ENCODE measurements at regions not wholly inside any gene's neighbourhood (a gene's known extent, or its start where the extent isn't known, plus 50 kb on each side); places are given as distances from the start of the nearest gene placed in this dataset.

DNA sequence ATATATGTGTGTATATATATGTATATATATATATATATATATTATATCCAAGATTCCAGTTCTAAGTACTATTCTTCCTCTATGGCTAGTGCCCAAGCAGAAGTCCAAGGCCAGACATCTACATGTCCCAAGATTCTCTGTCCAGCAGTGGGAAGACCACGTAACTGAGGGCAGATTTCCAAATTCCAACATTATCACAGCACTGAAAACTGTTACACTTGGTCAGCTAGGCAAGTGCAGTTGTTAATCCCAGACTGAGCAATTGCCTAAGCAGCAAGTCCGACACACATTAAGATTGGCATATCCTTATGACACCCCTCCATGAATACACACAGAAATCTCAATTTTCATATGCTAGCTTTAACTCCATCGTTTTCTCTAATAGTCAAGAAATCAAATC is 1148.5 kb downstream of the IGSF11 start:
- no peak for DNase-seq (ENCODE audit: low spot score)

- no peak for DNase-seq (ENCODE audit: low spot score)
Observed at GRCh38 chr3:117887031-117887430, 1147.6 kb downstream of the IGSF11 start.

DNA sequence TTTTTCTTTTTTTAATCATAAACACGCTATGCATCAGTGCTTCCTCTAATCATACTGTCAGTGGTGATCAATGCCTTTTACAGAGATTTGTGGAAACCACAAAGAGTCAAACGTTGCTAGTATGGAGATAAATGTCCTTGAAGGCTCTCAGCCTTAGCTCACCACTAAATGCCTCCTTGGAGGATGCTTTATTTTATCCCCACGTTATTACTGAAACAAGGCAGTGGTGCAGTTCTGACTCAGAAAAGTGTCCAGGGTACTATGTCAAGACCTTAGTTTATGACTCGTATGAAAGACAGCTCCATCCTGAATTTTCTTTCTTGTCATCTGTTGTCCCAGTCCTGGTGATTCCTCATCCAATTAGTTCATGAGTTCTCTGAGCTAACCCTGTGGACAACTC is 1146.7 kb downstream of the IGSF11 start:
- DNase-seq (ENCODE audit: low spot score), result no peak

DNA sequence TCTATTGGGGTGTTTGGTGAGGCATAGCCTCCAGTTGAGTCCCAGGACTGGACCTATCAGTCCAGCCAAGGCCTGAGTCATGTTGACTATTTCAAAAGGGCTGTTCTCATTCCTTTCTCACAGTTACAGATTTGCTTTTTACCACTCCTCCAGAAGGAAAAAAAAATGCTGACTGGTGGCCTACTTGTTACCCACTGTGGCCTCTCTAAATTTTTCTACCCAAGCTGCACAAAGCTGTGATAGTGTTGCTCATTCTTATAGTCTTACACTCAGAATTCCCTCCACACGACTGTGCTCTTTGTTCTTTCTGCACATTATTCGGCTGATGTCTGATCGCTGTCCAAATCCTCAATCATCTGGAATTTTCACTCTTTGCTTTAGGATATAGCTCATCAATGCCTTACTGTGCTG is 1142.2 kb downstream of the IGSF11 start:
- DNase-seq (ENCODE audit: low spot score), result no peak

- DNase-seq (ENCODE audit: low spot score), result no peak
Observed at GRCh38 chr3:117893001-117893400, 1141.6 kb downstream of the IGSF11 start.

DNA sequence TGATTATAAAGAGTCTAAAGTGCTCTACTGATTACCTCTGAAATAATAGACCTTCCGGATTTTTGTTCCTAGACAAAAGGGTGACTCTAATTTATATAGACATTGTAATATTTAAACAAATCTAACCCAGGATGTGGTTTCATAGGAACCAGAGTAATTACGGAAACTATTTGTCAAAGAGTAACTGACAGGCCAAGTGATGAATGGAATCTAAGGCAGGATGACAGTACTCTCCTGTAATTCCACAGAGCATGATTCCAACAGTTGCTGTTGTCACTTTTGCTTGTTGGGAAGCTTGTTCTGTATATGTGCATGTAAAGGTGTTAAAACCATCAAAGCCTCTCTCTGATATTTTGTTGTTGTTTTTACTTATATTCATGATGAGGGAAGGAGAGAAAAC is 1141.0 kb downstream of the IGSF11 start:
- DNase-seq (ENCODE audit: low spot score), result no peak

DNA sequence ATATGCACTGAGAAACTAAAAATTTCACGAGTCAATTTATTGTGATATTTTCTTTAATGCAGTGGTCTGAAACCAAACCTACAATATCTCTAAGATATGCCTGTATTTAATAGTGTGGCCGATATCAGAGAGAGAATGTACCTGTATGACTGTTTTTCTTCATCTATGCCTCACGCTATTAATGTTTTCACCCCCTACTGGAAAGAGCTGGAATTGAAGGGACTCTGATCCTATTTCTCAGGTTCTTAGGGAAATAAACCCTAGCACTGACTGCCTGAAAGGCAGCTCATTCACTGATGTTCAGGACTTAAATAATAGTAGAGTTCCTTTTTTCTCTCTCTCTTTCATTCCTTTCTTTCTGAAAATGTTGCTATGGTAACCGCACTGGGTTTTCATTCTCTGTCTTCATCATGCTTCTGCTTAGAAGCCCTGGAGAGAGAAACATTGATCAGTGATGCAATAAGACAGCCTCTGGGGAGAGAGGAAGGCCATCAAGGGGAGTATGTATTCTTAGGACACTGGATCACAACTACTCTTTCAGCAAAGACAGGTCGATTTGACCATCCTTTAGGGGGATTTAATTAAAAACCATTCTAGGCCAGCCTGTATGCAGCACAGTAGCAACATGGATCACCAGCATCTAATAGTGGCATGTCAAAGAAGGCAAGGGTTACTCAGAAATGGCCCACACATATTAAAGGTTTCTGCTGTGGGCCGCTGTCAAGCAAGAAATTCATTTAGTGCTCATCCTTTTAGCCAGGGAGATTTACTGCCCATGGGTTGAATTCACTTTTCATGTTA is 1135.7 kb downstream of the IGSF11 start:
- DNase-seq (ENCODE audit: low spot score), result no peak

GRCh38 chr3:117903226-117903625 is 1131.4 kb downstream of the IGSF11 start:
- DNase-seq (ENCODE audit: low spot score), result no peak

- no peak for DNase-seq (ENCODE audit: low spot score)
Observed at GRCh38 chr3:117910820-117911521, 1123.7 kb downstream of the IGSF11 start.

DNA sequence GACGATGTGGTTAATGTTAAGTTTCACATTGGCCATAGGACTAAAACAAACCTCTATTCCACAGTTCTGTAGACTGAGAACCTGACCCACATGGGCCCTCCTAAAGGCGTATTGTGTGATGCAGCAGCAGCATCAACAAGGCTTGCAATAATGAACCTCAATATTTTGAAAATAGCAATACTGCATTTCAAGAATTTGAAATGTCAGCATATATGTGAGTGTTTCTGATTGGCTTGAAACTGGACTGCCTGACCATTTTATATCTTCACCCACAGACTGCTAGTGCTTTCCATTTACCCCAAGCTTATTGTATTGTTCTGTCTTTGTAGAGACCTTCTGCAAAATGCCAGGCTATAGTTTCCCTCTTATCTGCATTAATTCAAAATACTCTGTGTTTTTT is 1122.3 kb downstream of the IGSF11 start:
- DNase-seq (ENCODE audit: low spot score), result no peak

DNA sequence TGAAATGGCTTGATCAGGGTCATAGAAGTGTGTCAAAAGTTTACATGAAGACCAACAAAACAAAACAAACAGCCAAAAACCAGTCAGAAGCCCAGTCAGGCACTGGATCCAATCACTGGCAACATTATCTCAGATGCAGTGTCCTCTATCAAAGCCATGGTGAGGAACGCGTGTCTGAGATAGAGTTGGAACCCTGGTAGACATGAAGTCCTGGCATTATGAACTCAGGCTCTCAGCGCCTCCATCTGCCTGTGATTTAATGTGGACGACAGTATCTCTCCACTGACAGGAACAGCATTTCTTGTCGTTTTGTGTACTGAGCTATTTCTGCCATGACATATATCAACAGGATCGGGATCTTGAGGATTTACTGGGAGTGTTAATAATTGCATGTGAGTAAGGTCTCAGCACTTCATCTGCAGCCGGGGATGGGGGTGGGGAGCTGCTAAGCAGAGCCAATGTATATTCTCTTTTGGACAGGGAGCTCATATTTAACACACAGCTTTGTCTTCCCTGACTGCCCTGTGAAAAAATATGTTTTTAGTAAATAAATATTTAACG is 1120.0 kb downstream of the IGSF11 start:
- no peak for DNase-seq (ENCODE audit: low spot score)

DNA sequence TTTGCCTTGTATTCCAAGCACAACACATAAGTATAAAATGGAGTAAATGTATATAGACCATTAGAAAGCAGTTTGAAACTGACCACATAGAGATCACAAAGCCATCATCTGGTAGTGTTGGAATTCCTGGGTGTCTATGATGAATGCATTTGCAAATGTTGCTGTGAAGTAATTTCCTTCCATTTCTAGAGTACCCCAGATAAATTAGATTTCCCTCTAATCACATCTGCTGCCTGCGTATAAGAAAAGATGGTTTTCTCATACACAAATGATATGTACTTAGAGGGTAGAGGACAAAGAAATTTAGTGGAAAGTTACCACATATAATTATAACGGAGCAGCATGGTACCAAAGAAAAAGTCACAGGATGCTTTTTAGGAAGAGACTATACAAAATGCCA is 1117.8 kb downstream of the IGSF11 start:
- DNase-seq (ENCODE audit: low spot score), result no peak

- no peak for DNase-seq (ENCODE audit: low spot score)
Observed at GRCh38 chr3:117919621-117920020, 1115.0 kb downstream of the IGSF11 start.

GRCh38 chr3:117920253-117920898 is 1114.3 kb downstream of the IGSF11 start:
- no peak for DNase-seq (ENCODE audit: low spot score)

GRCh38 chr3:117921411-117921810 is 1113.2 kb downstream of the IGSF11 start:
- DNase-seq (ENCODE audit: low spot score), result no peak

- no peak for DNase-seq (ENCODE audit: low spot score)
Observed at GRCh38 chr3:117922039-117922438, 1112.6 kb downstream of the IGSF11 start.

- DNase-seq (ENCODE audit: low spot score), result no peak
Observed at GRCh38 chr3:117926819-117927218, 1107.8 kb downstream of the IGSF11 start.

DNA sequence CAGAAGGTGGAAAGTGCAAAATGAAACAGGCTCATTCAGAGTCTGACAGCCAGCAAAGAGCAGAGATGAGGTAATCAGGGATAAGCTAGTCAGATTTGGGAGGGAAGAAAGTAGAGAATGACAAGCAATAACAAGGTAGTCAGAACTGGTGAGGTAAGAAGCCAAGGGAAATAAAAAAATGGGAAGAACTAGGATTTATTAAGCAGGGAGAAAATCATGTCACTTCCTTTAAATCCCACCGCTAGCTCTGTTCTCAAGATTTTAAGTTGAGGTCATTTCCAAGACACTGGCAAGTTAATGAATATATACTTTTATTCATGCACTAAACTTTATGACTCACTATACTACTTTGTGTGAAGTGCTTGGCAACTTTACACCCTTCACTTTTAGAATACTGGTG is 1106.8 kb downstream of the IGSF11 start:
- DNase-seq (ENCODE audit: low spot score), result no peak

DNA sequence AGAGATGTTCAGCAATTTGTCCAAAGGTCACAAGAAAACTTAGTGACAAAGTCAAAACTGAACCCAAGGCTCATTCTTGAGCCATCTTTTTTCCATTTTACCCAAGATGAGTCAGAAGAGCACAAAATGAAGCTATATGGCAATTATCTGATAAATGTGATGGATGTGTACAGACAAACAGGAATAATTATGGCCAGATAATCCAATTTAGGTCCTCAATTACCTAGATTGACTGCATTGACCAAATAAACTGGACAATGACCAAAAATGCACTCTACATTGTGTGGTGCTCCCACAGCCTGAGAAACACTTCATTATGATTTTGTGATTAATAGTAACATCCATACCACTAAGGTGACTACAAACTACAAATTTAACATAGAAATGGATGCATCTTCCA is 1105.8 kb downstream of the IGSF11 start:
- no peak for DNase-seq (ENCODE audit: low spot score)

- DNase-seq (ENCODE audit: low spot score), result no peak
Observed at GRCh38 chr3:117932441-117932840, 1102.2 kb downstream of the IGSF11 start.

GRCh38 chr3:117936159-117936558 is 1098.5 kb downstream of the IGSF11 start:
- DNase-seq (ENCODE audit: low spot score), result no peak

GRCh38 chr3:117938974-117939373 is 1095.7 kb downstream of the IGSF11 start:
- DNase-seq (ENCODE audit: low spot score), result no peak
